Osteoblast (primary cell): ENCODE measurements at regions not wholly inside any gene's neighbourhood (a gene's known extent, or its start where the extent isn't known, plus 50 kb on each side); places are given as distances from the start of the nearest gene placed in this dataset.

Experiments used
- DNase-seq: peaks from one replicate; pipeline ENCODE4 v3.0.0; 2011; ENCODE audit warnings: low spot score, mixed read lengths; ENCODE audit not compliant: insufficient read length; ENCODE audit errors: missing footprints
- H2AFZ ChIP-seq: 2 replicates; pipeline ENCODE4 v1.6.0; 2011; ENCODE audit warnings: mild to moderate bottlenecking, low read length
- H3K27ac ChIP-seq: 2 replicates; pipeline ENCODE4 v1.5.1; 2011; ENCODE audit warnings: mild to moderate bottlenecking, low read depth, low read length, moderate library complexity
- H3K27me3 ChIP-seq: 2 replicates; pipeline ENCODE4 v1.6.0; 2012; ENCODE audit warnings: mild to moderate bottlenecking, control low read depth, inconsistent platforms, low read length, moderate library complexity; ENCODE audit not compliant: insufficient read depth
- H3K36me3 ChIP-seq: 2 replicates; pipeline ENCODE4 v1.5.1; 2011; ENCODE audit warnings: mild to moderate bottlenecking, low read length, control low read depth, moderate library complexity; ENCODE audit not compliant: insufficient read depth
- H3K4me1 ChIP-seq: 2 replicates; pipeline ENCODE4 v1.5.1; 2011; ENCODE audit warnings: mild to moderate bottlenecking, low read length, control low read depth, moderate library complexity; ENCODE audit not compliant: insufficient read depth
- H3K4me2 ChIP-seq: 2 replicates; pipeline ENCODE4 v1.6.0; 2011; ENCODE audit warnings: mild to moderate bottlenecking, low read length; ENCODE audit not compliant: insufficient read depth
- H3K4me3 ChIP-seq: fragments of 200-600 bp; sonication (generic); 3 replicates; pipeline ENCODE4 v1.5.1; 2012; ENCODE audit warnings: mild to moderate bottlenecking, low read length, inconsistent platforms; ENCODE audit not compliant: insufficient read depth
- H3K79me2 ChIP-seq: 2 replicates; pipeline ENCODE4 v1.6.0; 2012; ENCODE audit warnings: mild to moderate bottlenecking, low read length, control low read depth, inconsistent platforms; ENCODE audit not compliant: insufficient read depth
- H3K9me3 ChIP-seq: 2 replicates; pipeline ENCODE4 v1.5.1; 2011; ENCODE audit warnings: low read depth, low read length, control low read depth
- H4K20me1 ChIP-seq: 2 replicates; pipeline ENCODE4 v1.6.0; 2012; ENCODE audit warnings: mild to moderate bottlenecking, low read length, control low read depth; ENCODE audit not compliant: insufficient read depth
- CTCF ChIP-seq: IDR thresholded peaks from 2 replicates; pipeline ENCODE4 v1.5.1; 2011; ENCODE audit warnings: mild to moderate bottlenecking, low read depth, low read length, moderate library complexity; ENCODE audit errors: extremely low read depth

- DNase-seq, result no peak
- Histone ChIP-seq H3K79me2 (no peaks in the 10 kb centered on the region), H3K4me2 (no peak overlapping the region), H3K36me3 (no peaks in the 10 kb centered on the region), H3K4me3 (no peak overlapping the region), H3K9me3 (peaks cover 4% of the 10 kb centered on the region), H2AFZ (no peak overlapping the region), H3K27me3 (no peaks in the 10 kb centered on the region), H4K20me1 (no peaks in the 10 kb centered on the region), H3K27ac (no peak overlapping the region), H3K4me1 (no peaks in the 10 kb centered on the region)
- TF ChIP-seq CTCF, result no peak
Measured at GRCh38 chr5:4395752-4396151, 744.4 kb upstream of the ADAMTS16 start.

GRCh38 chr5:4405614-4406219 lies 734.4 kb upstream of the ADAMTS16 start:
- DNase-seq, result no peak
- Histone ChIP-seq H3K27me3 (no peaks in the 10 kb centered on the region), H3K36me3 (no peaks in the 10 kb centered on the region), H4K20me1 (no peaks in the 10 kb centered on the region), H3K4me2 (no peak overlapping the region), H3K79me2 (no peaks in the 10 kb centered on the region), H3K4me1 (no peaks in the 10 kb centered on the region), H3K27ac (no peak overlapping the region), H3K9me3 (no peaks in the 10 kb centered on the region), H3K4me3 (no peak overlapping the region), H2AFZ (no peak overlapping the region)
- no peak for TF ChIP-seq CTCF

DNA sequence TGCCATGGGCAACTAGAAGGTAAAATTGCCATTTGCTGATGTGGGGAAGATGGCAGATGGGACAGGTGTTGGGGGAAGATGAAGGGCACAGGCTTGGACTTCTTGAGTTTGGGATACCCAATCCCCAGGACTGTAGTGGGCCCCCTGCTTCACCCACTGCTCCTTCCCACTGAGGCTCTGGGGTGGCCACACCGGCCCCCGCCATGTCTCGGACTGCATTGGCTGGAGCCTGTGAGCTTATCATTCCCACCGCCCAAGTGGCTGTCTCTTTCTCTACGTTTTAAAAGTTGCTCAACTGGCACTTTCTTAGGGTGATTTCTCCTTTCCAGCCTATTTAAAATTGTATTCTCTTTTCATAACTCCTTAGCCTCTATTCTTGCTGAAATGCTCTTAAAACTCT lies 730.0 kb upstream of the ADAMTS16 start:
- no peak overlapping the region for H3K4me2 ChIP-seq
- H3K4me1 ChIP-seq, result no peaks in the 10 kb centered on the region
- no peak overlapping the region for H2AFZ ChIP-seq
- no peak overlapping the region for H3K27ac ChIP-seq
- H3K4me3 ChIP-seq, result no peak overlapping the region
- peaks cover 7% of the 10 kb centered on the region for H3K9me3 ChIP-seq
- H3K27me3 ChIP-seq, result no peaks in the 10 kb centered on the region
- DNase-seq, result no peak
- H3K36me3 ChIP-seq, result no peaks in the 10 kb centered on the region
- no peak for TF ChIP-seq CTCF
- no peaks in the 10 kb centered on the region for H3K79me2 ChIP-seq
- no peaks in the 10 kb centered on the region for H4K20me1 ChIP-seq

DNA sequence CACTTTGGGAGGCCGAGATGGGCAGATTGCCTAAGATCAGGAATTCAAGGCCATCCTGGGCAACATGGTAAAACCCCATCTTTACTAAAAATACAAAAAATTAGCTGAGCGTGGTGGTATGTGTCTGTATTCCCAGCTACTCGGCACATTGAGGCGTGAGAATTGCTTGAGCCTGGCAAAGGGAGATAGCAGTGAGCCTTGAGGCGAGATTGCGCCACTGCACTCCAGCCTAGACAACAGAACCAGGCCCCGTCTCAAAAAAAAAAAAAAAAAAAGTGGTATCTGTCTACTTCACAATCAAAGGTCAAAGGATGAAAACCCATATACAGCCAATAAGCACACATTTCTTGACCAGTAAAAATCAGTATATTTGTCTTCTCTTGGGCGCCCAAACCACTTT lies 728.5 kb upstream of the ADAMTS16 start:
- Histone ChIP-seq H3K4me1 (no peaks in the 10 kb centered on the region), H3K9me3 (peaks cover 7% of the 10 kb centered on the region), H3K27me3 (no peaks in the 10 kb centered on the region), H3K27ac (no peak overlapping the region), H3K79me2 (no peaks in the 10 kb centered on the region), H3K4me3 (no peak overlapping the region), H3K36me3 (no peaks in the 10 kb centered on the region), H2AFZ (no peak overlapping the region), H4K20me1 (no peaks in the 10 kb centered on the region), H3K4me2 (no peak overlapping the region)
- DNase-seq, result no peak
- no peak for TF ChIP-seq CTCF
